ENCODE measurements at regions not wholly inside any gene's neighbourhood (a gene's known extent, or its start where the extent isn't known, plus 50 kb on each side); places are given as distances from the start of the nearest gene placed in this dataset.
"Not testable (repeated sequence)": the region's sequence is repeated elsewhere in the genome, so short reads cannot be mapped to it uniquely, and the experiment has no call there.

DNA sequence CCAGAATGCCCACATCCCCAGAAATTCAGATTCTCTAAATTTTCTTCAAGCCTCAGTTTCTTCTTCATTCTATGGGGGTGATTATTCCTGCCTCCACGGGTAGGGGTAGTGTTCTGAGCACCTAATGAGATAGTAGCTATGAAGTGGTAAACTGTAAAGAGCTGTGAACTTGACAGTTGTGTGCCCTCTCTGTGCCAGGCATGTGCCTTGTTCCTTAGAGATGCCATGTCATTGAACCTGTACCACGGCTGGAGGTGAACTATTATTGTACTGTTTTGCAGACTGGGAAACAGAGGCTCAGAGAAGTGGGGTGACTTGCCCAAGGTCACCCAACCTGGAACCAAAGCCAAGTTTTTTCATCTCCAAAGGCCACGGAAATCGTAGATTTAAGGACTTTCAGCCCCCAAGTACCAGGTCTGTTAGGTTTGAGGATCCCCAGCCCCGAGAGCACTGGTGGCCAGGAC lies 67.7 kb upstream of the SIRPA start:
- no peak for DNase-seq (ENCODE audit: extremely low read depth in 1 of 2, low read depth in 1 of 2)

DNA sequence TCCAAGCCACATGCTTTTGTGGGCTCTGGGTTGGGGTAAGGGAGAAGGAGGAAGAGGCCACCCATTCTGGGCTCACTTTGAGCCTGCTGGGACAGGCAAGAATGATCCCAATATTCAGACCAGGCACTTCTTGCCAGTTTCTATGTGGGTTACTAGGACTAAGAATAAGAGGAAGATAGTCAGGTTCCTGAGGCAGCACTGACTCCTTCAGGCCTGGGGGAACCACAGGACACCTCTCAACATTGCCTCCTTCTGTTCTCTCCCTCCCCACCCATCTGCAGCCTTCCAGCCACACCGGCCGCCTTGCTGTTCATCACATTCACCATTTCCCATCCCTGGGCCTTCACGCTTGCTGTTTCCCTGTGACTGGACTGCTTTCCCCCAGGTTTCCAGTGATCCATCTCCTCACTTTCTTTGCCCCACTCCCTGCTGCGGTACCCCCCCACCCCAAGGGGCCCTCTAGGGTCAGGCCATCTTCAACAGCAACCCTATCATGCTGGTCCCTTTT lies 69.2 kb upstream of the SIRPA start:
- no peak for DNase-seq (ENCODE audit: extremely low read depth in 1 of 2, low read depth in 1 of 2)

DNA sequence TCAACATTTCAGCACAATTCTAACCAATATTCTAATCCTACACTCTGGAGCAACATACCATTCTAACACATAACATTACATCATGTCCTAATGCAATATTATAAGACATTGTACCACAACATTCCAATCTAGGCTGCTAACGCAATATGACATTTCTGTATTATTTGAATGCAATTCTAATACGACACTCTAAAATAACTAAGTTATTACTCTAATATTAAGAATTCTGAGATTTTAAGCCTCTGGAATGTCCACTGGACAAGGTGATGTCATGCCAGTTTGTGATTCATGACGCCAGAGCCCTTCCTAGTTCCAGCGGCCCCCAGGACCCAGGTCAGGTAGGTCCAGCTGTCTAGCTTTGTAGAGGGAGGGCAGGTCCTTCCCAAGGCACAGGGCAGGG lies 69.7 kb upstream of the SIRPA start:
- no peak for DNase-seq (ENCODE audit: extremely low read depth in 1 of 2, low read depth in 1 of 2)

DNA sequence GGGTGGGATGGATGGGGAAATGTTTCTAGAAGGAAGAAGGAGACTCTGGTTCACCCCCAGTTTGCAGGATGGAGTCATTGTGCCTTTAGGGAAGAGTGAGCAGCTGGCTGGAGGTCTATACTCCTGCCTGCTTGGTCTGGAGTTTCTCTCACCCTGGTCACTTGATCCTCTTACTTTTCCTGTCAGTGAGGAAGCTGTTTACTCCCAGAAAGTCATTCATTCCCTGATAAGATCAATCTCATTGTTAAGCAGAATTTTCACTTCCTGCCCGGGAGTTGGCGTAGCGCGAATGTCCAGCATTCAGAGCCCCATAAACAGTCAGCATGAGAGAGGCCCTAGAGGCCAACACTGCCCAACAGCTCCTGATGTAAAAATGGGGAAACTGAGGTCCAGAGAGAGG lies 70.4 kb upstream of the SIRPA start:
- DNase-seq (ENCODE audit: extremely low read depth in 1 of 2, low read depth in 1 of 2), result no peak

DNA sequence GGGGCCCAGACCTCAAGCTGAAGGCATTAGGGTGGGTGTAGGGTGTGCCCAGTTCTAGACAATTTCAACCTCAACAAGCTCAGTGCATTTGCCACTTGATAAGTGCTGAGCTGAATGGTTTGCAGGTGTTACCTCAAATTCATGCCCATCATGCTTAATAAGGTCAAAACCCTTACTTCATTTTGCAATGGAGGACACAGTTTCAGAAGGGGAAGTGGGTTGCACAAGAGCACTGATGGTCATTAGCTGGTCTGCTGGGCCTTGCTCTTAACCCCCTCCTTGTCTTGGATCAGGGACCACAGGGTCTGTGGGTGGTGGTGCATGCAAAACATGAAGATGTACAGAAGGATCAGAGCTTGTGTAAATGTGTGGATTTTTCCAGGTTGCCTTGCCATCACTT lies 71.0 kb upstream of the SIRPA start:
- DNase-seq (ENCODE audit: extremely low read depth in 1 of 2, low read depth in 1 of 2), result no peak

DNA sequence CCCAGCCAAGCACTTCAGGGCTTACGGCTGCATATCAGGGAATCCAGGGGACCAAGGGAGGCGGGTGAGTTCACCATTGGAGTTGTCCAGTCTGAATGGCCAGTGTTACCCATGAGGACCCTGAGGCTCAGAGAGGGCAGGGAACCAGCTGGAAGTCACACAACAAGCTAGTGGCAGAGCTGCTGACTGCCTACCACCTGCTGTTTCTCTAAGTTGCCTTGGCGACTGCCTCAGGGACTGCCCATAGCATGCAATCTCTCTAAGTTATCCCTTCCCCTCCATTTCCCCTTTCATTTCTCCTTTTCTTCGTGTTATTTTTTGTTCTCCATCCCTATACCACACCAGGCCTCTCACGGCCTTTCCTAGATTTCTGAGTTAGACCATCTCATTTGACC lies 71.8 kb upstream of the SIRPA start:
- no peak for DNase-seq (ENCODE audit: extremely low read depth in 1 of 2, low read depth in 1 of 2)

DNA sequence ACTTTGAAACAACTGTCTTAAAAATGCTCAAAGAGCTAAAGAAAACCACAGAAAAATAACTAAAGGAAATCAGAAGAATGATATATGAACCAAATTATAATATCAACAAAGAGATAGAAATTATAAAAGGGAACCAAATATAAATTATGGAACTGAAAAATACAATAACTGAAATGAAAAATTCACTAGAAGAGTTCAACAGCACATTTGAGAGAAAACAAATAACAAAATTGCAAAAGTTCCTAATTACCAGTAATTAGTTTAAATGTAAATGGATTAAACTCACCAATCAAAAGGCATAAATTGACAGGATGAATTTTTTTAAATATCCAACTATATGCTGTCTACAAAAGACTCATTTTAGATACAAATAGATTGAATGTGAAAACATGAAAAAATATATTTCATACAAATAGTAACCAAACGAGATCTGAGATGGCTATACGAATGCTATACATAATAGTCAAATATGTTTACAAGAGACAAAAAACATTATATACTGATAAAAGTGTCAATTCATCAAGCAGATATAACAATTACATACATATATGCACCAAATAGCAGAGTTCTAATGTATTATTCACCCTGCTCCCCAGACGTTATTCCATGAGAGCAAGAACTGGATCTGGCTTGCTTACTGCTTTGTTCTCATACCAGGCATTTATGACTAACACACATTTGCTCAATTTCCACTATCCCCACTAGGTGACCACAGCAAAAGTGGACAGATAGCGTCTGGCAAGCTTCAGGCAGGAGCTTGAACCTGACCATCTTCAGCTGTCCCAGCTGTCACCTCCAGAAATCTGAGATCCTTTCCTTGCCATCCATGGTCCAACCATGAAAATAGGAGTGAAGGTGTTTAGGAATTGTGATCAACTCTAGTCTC lies 72.4 kb upstream of the SIRPA start:
- no peak for DNase-seq (ENCODE audit: extremely low read depth in 1 of 2, low read depth in 1 of 2)

DNA sequence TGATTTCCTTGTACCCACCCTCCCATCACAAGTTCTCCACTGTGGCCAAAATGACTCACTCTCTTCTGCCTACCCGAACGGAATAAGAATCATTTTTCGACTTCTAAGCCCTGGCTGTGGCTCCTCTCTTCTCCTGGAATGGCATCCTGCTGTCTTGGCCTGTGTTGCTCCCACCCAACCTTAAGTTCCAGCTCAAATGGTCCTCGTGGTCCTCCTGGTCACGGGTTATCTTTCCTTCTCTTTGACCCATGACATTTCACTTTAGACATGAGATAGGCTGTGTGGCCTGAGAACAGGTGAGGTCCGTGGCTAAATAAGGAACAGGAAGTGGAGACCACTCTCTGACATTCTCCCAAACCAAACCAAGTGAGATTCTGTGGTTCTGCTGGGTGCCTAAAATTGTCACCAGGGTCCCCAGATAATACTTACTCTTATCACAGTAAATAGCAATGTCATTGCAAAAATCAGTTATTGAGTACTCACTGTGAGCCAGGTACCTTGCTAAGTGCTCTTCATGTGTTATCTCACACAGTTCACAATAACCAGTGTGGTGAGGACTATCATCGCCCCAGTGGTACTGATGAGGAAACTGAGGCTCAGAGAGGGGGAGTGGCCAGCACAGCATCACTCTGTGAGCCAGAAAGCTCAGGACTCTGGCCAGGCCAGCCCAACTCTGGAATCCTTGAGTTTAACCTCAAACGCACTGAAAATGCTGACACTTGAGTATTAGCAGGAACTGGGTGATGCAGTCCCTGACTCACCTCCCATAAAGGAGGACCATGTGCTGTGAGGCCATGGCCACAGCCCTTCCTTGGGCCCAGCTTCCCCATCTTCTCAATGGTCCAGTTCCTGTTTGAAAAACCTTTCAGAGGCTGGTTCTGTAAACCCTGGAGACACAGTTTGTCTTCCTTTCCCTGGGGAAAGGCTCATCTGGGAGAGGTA lies 74.8 kb upstream of the SIRPA start:
- no peak for DNase-seq (ENCODE audit: extremely low read depth in 1 of 2, low read depth in 1 of 2)

DNA sequence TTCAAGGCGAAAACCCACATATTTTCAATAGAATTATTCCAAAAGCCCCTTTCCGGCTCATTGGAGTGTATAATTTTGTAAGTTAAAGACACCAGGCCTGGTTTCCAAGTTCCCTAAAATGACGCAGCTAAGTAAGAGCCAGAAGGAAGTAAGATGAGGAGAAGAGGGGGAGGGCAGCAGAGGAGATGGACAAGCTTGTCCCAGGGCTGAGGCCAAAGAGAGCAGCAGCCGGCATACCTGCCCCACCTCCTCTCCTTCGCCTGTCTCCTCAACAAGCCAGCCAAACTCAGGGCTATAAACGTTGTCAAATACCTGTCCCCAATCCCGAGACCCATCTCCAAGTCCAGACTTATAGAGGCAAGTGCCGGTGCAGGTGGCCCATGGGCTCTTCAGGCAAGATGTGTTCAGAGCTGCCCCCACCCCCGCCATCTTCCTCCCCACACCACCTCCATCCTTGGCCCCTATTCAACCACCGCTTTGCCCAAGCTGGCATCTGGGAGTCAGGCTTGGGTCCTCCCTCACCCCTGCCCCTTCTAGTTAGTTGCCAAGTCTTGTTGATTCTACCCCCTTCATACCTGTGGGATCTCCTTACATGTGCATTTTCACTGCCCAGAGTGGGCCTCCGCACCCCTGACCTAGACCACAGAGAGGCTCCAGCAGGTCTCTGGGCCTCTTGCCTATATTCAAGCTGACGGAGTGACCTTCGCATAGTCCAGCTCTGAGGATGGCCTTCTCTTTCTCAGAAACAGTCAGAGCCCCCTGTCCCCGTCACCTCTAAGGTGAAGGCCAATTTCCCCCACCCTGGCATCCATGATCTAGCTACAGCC lies 75.7 kb upstream of the SIRPA start:
- DNase-seq (ENCODE audit: extremely low read depth in 1 of 2, low read depth in 1 of 2), result no peak

DNA sequence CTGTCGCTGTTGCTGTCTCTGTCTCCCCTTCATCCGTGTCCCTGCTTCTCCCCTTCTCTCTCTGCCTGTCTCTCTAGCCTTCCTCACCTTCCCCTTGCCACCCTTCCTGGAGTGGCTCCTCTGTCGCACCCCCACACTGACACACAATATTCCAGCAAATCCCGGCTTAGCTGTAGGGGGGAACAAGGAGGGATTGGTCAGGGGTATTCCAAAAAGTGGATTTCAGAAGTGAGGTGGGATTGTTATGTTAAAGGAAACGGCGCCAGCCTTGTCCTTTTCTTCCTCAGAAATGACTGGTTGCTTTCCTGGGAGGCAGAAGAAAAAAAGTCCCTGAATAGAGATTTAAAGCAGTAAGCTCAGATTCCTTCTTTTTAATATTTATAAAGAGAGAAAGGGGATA lies 76.3 kb upstream of the SIRPA start:
- DNase-seq (ENCODE audit: extremely low read depth in 1 of 2, low read depth in 1 of 2), result no peak

DNA sequence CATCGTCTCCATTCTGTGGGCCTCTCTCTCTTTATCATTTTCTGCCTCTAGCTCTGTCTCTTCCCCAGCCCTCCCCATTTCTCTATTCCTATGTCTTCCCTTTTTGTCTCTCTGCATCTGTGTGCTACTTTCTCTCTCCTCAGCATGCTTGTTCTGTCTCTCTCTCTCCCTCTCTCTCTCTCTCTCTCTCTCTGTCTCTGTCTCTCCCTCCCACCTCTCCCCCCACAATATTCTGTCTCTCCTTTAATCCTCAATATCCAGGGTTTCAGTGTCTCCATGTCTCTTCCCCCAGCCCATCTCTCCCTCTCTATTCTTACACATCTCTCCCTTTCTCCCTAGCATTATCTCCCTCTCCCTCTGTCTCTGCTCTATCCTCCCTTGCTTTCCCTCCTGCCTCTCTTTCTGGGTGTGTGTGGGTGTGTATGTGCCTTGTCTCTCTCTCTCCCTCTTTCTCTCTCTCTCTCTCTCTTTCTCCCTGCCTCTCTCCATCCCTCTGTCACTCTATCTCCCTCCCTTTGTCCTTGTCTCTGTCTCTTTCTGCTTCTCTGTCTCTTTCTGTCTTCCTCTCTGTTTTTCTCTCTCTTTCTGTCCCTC lies 76.9 kb upstream of the SIRPA start:
- DNase-seq (ENCODE audit: extremely low read depth in 1 of 2, low read depth in 1 of 2), result no peak

DNA sequence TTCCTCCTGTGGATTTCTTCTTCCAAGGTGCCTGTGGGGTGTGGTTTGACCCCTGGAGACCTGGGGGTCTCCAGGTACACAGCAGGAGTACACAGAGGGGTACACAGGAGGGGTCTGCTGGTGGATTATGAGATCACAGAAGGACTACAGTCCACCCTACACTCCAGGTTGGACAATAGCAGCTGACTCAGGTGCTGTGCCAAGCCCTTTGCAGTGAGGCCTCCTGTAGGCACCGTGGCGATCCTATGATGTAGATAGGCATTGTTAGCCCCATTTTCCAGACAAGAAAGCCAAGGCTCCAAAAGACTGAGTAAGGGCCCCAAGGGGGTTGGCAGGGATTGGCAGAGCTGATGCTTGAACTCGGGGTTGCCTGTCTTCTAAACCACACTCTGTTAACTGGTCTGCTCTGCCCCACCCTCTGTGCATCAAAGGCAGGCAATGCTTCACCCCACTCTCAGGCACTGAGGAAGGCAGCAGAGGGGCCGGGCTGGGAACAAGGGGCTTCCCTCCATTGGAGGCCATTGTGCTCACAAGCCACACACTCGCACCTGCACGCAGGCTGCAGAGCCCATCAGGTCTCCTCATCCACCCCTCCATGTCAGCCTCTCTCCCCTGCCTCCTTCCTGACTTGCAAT lies 77.5 kb upstream of the SIRPA start:
- no peak for DNase-seq (ENCODE audit: extremely low read depth in 1 of 2, low read depth in 1 of 2)

DNA sequence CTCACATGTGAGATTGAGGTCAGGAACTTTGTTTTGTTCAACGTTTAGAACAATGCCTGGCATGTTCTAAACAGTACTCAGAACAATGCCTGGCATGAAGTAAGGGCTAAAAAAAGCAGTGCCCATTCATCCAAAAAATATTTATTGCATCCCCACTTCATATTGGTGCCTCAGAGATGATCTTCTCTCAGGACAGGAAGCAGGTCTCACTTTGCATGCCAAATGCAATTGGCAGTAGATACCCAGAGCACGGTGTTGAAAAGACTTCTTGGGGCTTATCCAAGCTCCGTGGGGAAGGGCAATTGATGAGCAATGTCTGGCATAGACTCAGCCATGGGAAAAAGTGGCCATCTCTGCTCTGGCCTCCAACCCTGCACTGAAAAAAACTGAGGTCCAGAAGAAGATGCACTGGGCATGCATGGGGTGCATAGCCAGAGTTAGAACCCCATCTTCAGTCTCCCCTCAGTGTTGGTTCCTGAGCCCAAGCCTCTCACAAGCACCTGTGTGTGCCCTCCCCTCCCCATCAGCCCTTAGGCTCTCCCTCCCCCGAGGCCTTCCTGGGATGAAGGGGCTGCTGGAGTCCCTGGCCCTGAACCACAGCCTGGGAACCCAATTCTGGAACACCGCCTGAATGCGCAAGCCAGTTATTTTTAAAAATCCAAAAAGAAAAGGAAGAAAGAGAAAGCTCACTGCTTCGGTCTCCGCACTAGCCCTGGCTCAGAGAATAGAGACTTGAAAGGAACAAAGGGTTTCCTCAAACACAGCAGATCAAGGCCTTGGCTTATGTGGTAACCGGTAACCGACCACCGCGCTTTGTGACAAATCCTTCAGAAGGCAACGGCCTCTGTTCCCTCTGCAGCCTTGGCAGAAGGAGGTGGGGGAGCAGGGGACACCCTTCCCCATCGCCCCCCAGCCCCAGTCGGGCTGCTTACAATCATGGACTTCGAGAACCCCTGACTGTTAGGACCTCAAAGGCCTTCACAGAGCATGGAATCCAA lies 78.5 kb upstream of the SIRPA start:
- DNase-seq (ENCODE audit: extremely low read depth in 1 of 2, low read depth in 1 of 2), result no peak

DNA sequence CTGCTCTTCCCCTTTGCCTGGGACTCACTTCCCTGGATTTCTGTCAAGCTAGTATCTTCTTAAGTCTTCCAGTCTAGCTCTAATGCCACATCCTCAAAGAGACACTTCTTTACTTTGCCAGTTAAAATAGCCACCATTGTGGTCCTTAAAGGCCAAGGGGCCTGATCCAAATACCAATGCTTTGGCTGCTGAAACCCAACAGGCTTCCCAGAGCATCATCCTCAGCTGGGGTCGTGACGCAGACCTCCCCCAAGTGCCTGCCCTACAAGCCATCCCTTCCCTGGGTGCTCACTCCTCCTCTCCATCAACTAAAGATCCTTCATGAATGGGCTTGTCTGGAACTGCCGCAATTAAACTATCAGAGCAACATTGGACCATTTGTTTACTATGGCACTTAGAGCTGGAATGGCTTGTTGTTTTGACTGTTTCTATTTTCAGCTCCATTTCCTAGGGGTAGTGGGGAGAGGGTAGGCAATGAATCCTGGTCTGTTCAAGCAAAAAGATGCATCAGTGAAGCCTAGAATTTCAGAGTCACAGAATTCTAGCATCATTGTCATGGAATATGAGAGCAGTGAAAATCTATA lies 79.6 kb upstream of the SIRPA start:
- DNase-seq (ENCODE audit: extremely low read depth in 1 of 2, low read depth in 1 of 2), result no peak

DNA sequence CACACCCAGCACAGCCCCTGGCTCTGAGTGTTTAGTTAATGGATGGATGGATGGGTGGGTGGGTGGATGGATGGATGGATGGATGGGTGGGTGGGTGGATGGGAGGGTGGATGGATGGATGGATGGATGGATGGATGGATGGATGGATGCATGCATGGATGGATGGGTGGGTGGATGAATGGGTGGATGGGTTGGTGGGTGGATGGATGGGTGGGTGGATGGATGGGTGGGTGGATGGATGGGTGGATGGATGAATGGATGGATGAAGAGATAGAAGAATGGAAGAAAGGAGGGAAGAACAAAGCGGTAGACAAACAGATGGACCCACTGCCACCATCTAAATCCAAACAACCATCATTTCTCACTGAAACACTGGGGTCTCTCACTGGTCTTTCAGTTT lies 80.3 kb upstream of the SIRPA start:
- not testable (repeated sequence) for DNase-seq (ENCODE audit: extremely low read depth in 1 of 2, low read depth in 1 of 2)

DNA sequence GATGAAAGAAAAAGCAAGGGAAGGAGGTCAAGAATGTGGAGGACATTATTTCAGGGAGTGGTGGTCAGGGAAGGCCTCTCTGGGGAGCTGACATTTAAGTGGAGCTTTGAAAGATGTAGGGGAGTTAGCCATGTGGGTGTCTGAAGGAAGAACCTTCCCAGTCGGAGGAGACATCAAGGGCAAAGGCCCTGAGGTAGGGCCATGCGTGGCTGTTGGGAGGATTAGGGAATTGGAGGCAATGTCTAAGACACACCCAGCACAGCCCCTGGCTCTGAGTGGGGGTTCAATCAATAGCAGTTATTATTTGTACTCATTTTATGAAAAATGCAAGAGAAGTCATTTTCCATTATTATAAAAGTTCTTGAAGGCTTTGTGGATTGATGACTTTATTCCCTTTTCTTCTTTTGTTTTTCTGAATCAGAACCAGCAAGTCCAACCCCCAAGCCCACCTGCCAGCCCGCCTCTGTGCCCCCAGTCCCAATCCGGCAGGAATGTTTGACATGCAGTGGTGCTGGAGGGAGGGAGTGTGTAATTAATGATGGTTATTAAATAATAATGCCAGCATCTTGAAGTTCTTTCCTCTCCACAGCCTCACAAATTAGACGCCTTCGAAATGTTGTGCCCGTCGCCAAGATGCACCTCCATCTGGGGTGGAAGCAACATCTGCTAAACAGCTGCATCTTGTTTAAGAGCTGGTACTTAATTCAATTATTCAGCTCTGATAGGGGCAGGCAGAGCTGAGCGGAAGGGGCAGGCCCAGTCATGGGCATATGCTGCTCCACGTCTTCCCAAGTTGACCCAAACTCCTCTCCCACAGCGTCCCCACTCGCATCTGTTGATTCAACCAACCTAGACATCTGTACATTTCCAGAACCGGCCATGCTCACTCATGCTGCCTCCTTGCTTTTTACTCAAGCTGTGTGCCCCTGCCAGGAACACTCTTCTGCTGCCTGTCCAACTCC lies 81.3 kb upstream of the SIRPA start:
- DNase-seq (ENCODE audit: extremely low read depth in 1 of 2, low read depth in 1 of 2), result no peak

DNA sequence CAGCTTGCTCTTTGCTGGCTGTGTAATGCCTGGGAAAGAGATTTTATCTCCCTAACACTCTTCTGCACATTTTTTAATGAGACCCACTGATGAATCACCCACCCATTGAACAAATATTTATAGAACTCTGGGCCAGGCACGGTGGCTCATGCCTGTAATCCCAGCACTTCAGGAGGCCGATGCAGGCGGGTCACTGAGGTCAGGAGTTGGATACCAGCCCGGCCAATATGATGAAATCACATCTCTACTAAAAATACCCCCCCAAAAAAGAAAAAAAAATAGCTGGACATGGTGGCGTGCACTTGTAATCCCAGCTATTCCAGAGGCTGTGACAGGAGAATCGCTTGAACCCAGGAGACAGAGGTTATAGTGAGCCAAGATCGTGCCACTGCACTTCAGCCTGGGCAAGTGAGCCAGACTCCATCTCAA lies 82.1 kb upstream of the SIRPA start:
- no peak for DNase-seq (ENCODE audit: extremely low read depth in 1 of 2, low read depth in 1 of 2)
